Tibial nerve (tissue), 4 donors: ENCODE measurements at regions not wholly inside any gene's neighbourhood (a gene's known extent, or its start where the extent isn't known, plus 50 kb on each side); places are given as distances from the start of the nearest gene placed in this dataset.

Experiments
- DNase-seq, 2 donors: peaks; one replicate each; pipeline ENCODE4 v3.0.0-alpha.2; 2019; ENCODE audit warnings: low spot score in 2 of 2
- H3K27ac ChIP-seq, 4 donors: fragments of 200-600 bp; sonication (generic) in 3 of 4; one replicate each; pipeline ENCODE4 v1.5.1; 2017 to 2019; ENCODE audit warnings: mild to moderate bottlenecking in 1 of 4
- H3K27me3 ChIP-seq, 2 donors: fragments of 200-600 bp; sonication (generic) in 1 of 2; one replicate each; pipeline versions ENCODE4 v1.5.1 to v1.6.0; 2017 to 2019
- H3K36me3 ChIP-seq, 3 donors: fragments of 200-600 bp; sonication (generic); one replicate each; pipeline ENCODE4 v1.5.1; 2018 to 2019
- H3K4me1 ChIP-seq, 4 donors: fragments of 200-600 bp; sonication (generic) in 3 of 4; one replicate each; pipeline ENCODE4 v1.5.1; 2017 to 2019
- H3K4me3 ChIP-seq, 4 donors: fragments of 200-600 bp; sonication (generic) in 3 of 4; one replicate each; pipeline ENCODE4 v1.5.1; 2017 to 2019; ENCODE audit warnings: mild to moderate bottlenecking in 1 of 4, moderate library complexity in 1 of 4
- H3K9me3 ChIP-seq, 4 donors: fragments of 200-600 bp; sonication (generic) in 3 of 4; one replicate each; pipeline ENCODE4 v1.5.1; 2017 to 2019
- EP300 ChIP-seq, 2 donors: sonication (generic); formaldehyde crosslinking; IDR thresholded peaks; one replicate each; pipeline ENCODE4 v1.6.1; 2017; ENCODE audit warnings: antibody characterized with exemption in 2 of 2, mild to moderate bottlenecking in 1 of 2
- POLR2A ChIP-seq, 2 donors: fragments of 450-650 bp; IDR thresholded peaks; one replicate each; pipeline ENCODE4 v1.6.1; 2017; ENCODE audit warnings: antibody characterized with exemption in 2 of 2, mild to moderate bottlenecking in 2 of 2, moderate library complexity in 2 of 2
- WGBS, 2 donors: methylation state at CpG; one replicate each; pipeline ENCODE4 v1.1.5; 2018; 5-methylcytosine and 5-hydroxymethylcytosine counted together
- TF ChIP-seq, protein P1 (sequence below), 5 experiments: fragments of 200-600 bp in 3 of 5; fragments of 450-650 bp in 2 of 5; sonication (generic) in 3 of 5; IDR thresholded peaks; one replicate each; pipeline ENCODE4 v1.5.1; 2016 to 2019; ENCODE audit warnings: antibody characterized with exemption in 5 of 5, mild to moderate bottlenecking in 3 of 5, moderate library complexity in 2 of 5

DNA sequence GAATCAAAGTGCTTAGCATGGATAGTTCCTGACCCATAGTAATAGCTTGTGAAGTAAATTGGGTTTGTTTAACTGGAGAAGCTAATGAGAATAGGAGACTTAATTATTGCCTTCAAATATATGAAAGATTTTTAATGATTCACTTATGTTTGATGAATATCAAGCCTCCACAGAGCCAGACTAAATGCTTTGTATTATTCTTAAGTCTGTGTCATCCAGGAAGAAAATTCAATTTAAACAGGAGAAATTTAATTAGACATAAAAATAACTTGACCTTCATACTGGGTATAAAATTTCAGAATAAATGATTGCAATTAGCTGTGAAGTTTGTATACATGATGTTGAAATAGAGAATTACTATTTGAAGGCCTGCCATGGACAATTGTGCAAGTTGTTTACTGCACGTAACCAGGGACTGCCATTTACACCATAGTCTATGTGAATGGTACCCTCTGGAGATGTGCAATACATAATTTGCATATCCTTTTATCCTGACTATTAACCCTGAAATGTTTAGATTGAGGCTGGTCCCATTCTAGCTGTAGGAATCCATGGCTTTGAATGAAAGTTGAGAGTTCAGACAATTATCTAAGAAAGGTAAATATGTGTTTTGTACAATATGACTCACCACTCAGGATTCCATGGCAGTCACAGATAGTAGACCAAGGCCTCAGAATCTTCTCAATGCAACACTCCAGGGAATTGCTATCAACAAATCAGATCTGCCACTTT lies 133.5 kb upstream of the IL12B start:
- TF ChIP-seq, protein P1, sequence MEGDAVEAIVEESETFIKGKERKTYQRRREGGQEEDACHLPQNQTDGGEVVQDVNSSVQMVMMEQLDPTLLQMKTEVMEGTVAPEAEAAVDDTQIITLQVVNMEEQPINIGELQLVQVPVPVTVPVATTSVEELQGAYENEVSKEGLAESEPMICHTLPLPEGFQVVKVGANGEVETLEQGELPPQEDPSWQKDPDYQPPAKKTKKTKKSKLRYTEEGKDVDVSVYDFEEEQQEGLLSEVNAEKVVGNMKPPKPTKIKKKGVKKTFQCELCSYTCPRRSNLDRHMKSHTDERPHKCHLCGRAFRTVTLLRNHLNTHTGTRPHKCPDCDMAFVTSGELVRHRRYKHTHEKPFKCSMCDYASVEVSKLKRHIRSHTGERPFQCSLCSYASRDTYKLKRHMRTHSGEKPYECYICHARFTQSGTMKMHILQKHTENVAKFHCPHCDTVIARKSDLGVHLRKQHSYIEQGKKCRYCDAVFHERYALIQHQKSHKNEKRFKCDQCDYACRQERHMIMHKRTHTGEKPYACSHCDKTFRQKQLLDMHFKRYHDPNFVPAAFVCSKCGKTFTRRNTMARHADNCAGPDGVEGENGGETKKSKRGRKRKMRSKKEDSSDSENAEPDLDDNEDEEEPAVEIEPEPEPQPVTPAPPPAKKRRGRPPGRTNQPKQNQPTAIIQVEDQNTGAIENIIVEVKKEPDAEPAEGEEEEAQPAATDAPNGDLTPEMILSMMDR (IDR thresholded peaks at IDR 0.05) = no peak
- TF ChIP-seq EP300 (IDR thresholded peaks at IDR 0.05) (no peak), POLR2A (IDR thresholded peaks at IDR 0.05) (no peak)
- Histone ChIP-seq H3K27me3 (no peaks in the 10 kb centered on the region), H3K36me3 (no peaks in the 10 kb centered on the region), H3K9me3 (no peaks in the 10 kb centered on the region), H3K4me3 (no peak overlapping the region), H3K27ac (no peak overlapping the region), H3K4me1 (no peaks in the 10 kb centered on the region)
- DNase-seq = no peak
- WGBS, 2 donors = 81 to 84% methylated on average over 1 of the region's 1 CpG

DNA sequence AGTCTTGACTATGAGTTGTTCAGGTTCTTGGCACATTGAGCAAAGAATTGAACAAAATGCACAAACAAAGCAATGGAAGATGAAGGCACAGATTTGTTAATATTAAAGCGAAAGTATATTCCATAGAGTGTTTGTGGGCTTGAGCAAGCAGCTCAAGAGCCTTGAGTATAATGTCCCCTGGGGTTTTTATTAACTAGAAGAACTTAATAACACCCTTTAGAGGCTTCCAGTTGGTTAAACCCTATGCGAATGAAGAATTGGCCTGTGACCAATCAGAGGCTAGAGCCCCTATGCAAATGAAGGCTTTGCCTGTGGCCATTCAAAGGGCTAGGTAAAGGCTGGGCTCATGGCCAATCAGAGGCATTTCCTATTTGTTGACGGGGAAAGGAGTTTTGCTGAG lies 135.3 kb upstream of the IL12B start:
- 88 to 89% methylated on average over 3 of the region's 3 CpGs for WGBS, 2 donors
- no peaks in the 10 kb centered on the region for H3K27me3 ChIP-seq
- no peaks in the 10 kb centered on the region for H3K36me3 ChIP-seq
- H3K4me1 ChIP-seq = no peaks in the 10 kb centered on the region
- no peaks in the 10 kb centered on the region for H3K9me3 ChIP-seq
- no peak overlapping the region for H3K27ac ChIP-seq
- TF ChIP-seq EP300 (IDR thresholded peaks at IDR 0.05) = no peak
- TF ChIP-seq, protein P1 (IDR thresholded peaks at IDR 0.05) = no peak
- TF ChIP-seq POLR2A (IDR thresholded peaks at IDR 0.05) = no peak
- no peak for DNase-seq
- H3K4me3 ChIP-seq = no peak overlapping the region

DNA sequence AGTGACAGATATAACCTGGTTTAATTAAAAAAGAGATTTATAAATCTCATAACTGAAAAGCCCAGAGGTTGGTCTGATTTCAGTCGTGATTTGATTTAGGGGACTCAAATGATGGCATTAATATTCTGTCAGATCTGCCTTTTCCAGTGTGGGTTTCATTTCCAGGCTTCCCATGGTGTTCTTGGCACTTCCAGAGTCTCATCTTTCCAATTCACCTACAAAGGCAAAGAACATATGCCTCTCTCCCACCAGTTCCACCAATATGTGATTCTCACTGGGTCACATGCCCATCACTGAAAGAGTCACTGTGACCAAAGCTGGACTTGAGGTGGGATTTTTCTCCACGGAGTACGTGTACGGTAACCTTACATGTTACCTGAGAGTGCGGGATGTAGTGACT lies 137.4 kb upstream of the IL12B start:
- Histone ChIP-seq H3K27me3 (no peaks in the 10 kb centered on the region), H3K27ac (no peak overlapping the region), H3K4me3 (no peak overlapping the region), H3K36me3 (no peaks in the 10 kb centered on the region), H3K4me1 (no peaks in the 10 kb centered on the region), H3K9me3 (no peaks in the 10 kb centered on the region)
- TF ChIP-seq EP300 (IDR thresholded peaks at IDR 0.05) (no peak), POLR2A (IDR thresholded peaks at IDR 0.05) (no peak)
- TF ChIP-seq, protein P1 (IDR thresholded peaks at IDR 0.05) = no peak
- DNase-seq = no peak
- 93 to 97% methylated on average over 5 of the region's 5 CpGs for WGBS, 2 donors

DNA sequence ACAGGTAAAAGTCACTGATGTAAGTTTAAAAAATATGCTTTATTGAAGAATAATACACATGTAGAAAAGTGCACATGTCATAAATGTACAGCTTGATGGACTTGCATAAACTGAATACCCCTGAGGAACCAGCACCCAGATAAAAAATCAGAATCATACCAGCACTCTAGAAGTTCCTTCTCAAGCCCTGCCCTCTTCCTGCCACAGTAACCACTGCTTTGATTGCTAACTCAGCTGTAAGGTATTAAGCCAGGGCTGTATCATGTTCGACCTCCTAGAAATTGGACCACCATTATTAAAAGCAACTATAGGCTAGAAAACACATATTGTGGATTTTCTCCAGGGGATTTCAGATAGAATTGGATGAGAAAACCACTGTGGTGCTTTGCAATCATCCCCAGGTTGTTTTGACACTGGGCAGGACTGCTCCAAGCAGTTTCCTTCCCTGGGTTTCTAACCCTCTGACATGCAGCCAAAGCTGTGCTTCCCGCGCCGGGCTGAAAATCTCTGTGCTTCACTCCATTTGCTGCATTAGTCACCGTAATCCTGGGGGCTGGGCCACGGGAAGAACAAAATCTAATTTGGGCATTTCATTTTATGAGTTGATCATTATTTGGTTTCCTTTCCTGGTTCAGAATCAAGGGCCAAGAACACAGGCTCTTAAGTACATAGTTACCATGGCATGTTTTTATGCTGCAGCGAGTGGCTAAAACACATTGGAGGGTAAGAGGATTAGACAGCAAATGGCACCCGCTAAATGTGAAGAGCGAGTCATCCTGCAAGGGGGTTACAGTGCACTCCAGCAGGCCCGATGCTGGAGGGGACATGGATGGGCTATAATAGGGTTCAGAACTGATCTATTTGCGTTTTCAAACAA lies 139.4 kb upstream of the IL12B start:
- no peak overlapping the region for H3K27ac ChIP-seq
- no peak overlapping the region for H3K4me3 ChIP-seq
- DNase-seq = no peak
- TF ChIP-seq, protein P1 (IDR thresholded peaks at IDR 0.05) = no peak
- no peak for TF ChIP-seq EP300 (IDR thresholded peaks at IDR 0.05)
- TF ChIP-seq POLR2A (IDR thresholded peaks at IDR 0.05) = no peak
- no peaks in the 10 kb centered on the region for H3K36me3 ChIP-seq
- H3K9me3 ChIP-seq = peaks cover 0 to 10% (median under 1%) of the 10 kb centered on the region in 4 donors
- no peaks in the 10 kb centered on the region for H3K27me3 ChIP-seq
- 76 to 80% methylated on average over 11 of the region's 11 CpGs for WGBS, 2 donors
- H3K4me1 ChIP-seq = no peaks in the 10 kb centered on the region

DNA sequence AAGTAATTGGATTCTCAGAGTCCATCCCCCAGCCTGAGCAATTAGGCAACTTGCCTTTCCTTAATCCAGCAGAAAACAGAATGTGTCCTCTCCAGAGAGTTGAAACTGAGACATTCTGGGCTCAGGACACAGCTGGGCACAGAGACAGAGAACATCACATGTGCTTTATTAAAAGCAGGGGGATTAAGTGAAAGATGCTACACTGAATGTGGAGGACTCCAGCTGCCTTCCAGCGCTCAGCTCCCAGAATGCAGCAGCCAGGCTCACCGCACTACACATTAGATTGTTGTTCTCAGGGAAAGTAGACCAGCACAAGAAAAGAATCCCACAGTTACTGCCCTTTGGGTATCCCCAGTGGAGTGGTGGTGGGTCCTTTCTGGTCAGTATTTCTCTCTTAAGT lies 141.6 kb upstream of the IL12B start:
- H3K9me3 ChIP-seq = peaks cover 0 to 24% (median 6%) of the 10 kb centered on the region in 4 donors
- H3K36me3 ChIP-seq = no peaks in the 10 kb centered on the region
- no peaks in the 10 kb centered on the region for H3K4me1 ChIP-seq
- H3K27me3 ChIP-seq = no peaks in the 10 kb centered on the region
- peak in 1 of 2 donors; percentile 47 for DNase-seq
- peak in 1 of 2 donors; percentile 61 for TF ChIP-seq EP300 (IDR thresholded peaks at IDR 0.05)
- TF ChIP-seq, protein P1 (IDR thresholded peaks at IDR 0.05) = no peak
- TF ChIP-seq POLR2A (IDR thresholded peaks at IDR 0.05) = no peak
- H3K27ac ChIP-seq = peak overlapping the region in 1 of 4 donors; percentile 37
- no peak overlapping the region for H3K4me3 ChIP-seq
- 69 to 73% methylated on average over 2 of the region's 2 CpGs for WGBS, 2 donors
